HCT116 (cell line): ENCODE measurements at regions not wholly inside any gene's neighbourhood (a gene's known extent, or its start where the extent isn't known, plus 50 kb on each side); places are given as distances from the start of the nearest gene placed in this dataset.

Experiments used
- ATAC-seq: fragments of 200-7000 bp; cut with Tn5 transposase; 2 replicates; pipeline ENCODE4 v1.9.1; 2020; ENCODE audit warnings: mild to moderate bottlenecking, moderate library complexity
- BruUV-seq: library from RNA; stranded (reverse); fragments of 400-500 nt; replicated peaks from 2 replicates; lab custom pipeline; 2021; lab: Mats Ljungman, UMichigan
- CTCF ChIA-PET: fragments of 300-600 bp; sonication (Branson Sonifier 250); formaldehyde crosslinking; loops from one replicate; lab custom pipeline; 2021; ENCODE audit warnings: antibody characterized with exemption; lab: Charles Lee
- POLR2A ChIA-PET: fragments of 300-600, 350-600 bp; sonication (Branson Sonifier 250); formaldehyde crosslinking; loops from one replicate; lab custom pipeline; 2021; ENCODE audit warnings: antibody characterized with exemption; lab: Charles Lee
- RAD21 ChIA-PET, 2 experiments: fragments of 300-600 bp; sonication (Branson Sonifier 250); formaldehyde crosslinking; loops; one replicate each; lab custom pipeline; 2023; ENCODE audit warnings: low total read pairs in 2 of 2; ENCODE audit not compliant: uncharacterized antibody in 2 of 2, unreplicated experiment in 2 of 2, low non-redundant PET in 1 of 2; lab: Charles Lee
- DNase-seq: peaks from one replicate; pipeline ENCODE4 v3.0.0-alpha.2; 2010; ENCODE audit warnings: low read depth, low spot score
- H2AFZ ChIP-seq: fragments of 200-600 bp; shearing (Covaris generic), sonication (generic); 2 replicates; pipeline ENCODE4 v1.6.1; 2017; ENCODE audit warnings: low read depth, mixed run types, mixed read lengths, antibody characterized with exemption, low read length; ENCODE audit not compliant: poor library complexity, severe bottlenecking
- H3K27ac ChIP-seq: 2 replicates; pipeline ENCODE4 v1.5.1; 2012; ENCODE audit warnings: low read depth, low read length
- H3K27me3 ChIP-seq: fragments of 200-600 bp; sonication (generic); 2 replicates; pipeline ENCODE4 v1.6.1; 2016; ENCODE audit warnings: mixed run types, low read length, mixed read lengths; ENCODE audit not compliant: insufficient read depth
- H3K36me3 ChIP-seq, 2 experiments: fragments of 200-500 bp in 1 of 2; fragments of 200-600 bp in 1 of 2; sonication (Bioruptor generic) in 1 of 2; sonication (generic) in 1 of 2; 2 replicates each; pipeline versions ENCODE4 v1.5.1 to v1.6.1; 2014 to 2016; ENCODE audit warnings: low read length in 2 of 2, inconsistent platforms in 1 of 2, mixed read lengths in 1 of 2, mixed run types in 1 of 2; ENCODE audit not compliant: insufficient read depth in 2 of 2, control insufficient read depth in 1 of 2
- H3K4me1 ChIP-seq, 2 experiments: fragments of 200-600 bp in 1 of 2; sonication (generic) in 1 of 2; 2 replicates each; pipeline versions ENCODE4 v1.5.1 to v1.6.1; 2012 to 2017; ENCODE audit warnings: low read length in 2 of 2, inconsistent platforms in 1 of 2, mild to moderate bottlenecking in 1 of 2, mixed read lengths in 1 of 2, mixed run types in 1 of 2, moderate library complexity in 1 of 2; ENCODE audit not compliant: insufficient read depth in 2 of 2, control insufficient read depth in 1 of 2
- H3K4me2 ChIP-seq: fragments of 200-600 bp; sonication (generic); 2 replicates; pipeline ENCODE4 v1.6.1; 2017; ENCODE audit warnings: mixed run types, low read length, mixed read lengths
- H3K4me3 ChIP-seq, 2 experiments: fragments of 200-600 bp in 1 of 2; sonication (generic) in 1 of 2; replicated peaks in 1 of 2; 2 replicates each; pipeline ENCODE4 v1.5.1; 2011 to 2016; ENCODE audit warnings: low read length in 2 of 2, control low read depth in 1 of 2, low read depth in 1 of 2, mild to moderate bottlenecking in 1 of 2, mixed read lengths in 1 of 2, mixed run types in 1 of 2
- H3K79me2 ChIP-seq: fragments of 200-600 bp; sonication (generic); 2 replicates; pipeline ENCODE4 v1.6.1; 2017; ENCODE audit warnings: mild to moderate bottlenecking, mixed run types, low read length, moderate library complexity, mixed read lengths; ENCODE audit not compliant: insufficient read depth
- H3K9ac ChIP-seq: fragments of 200-600 bp; sonication (generic); 2 replicates; pipeline ENCODE4 v1.6.1; 2016; ENCODE audit warnings: low read length, mixed read lengths
- H3K9me2 ChIP-seq: fragments of 200-600 bp; sonication (generic), shearing (Covaris generic); 2 replicates; pipeline ENCODE4 v1.6.1; 2017; ENCODE audit warnings: mixed run types, mild to moderate bottlenecking, moderate library complexity; ENCODE audit not compliant: insufficient read depth
- H3K9me3 ChIP-seq, 2 experiments: fragments of 200-500 bp in 1 of 2; fragments of 200-600 bp in 1 of 2; sonication (Bioruptor generic) in 1 of 2; sonication (generic) in 1 of 2; 2 replicates each; pipeline ENCODE4 v1.6.1; 2014 to 2017; ENCODE audit warnings: low read length in 2 of 2, mixed read lengths in 2 of 2, inconsistent platforms in 1 of 2, low read depth in 1 of 2, mild to moderate bottlenecking in 1 of 2, mixed run types in 1 of 2, moderate library complexity in 1 of 2; ENCODE audit not compliant: control insufficient read depth in 1 of 2, insufficient read depth in 1 of 2
- H4K20me1 ChIP-seq: fragments of 200-600 bp; sonication (generic), shearing (Covaris generic); 2 replicates; pipeline ENCODE4 v1.6.1; 2017; ENCODE audit warnings: mixed run types, mild to moderate bottlenecking, moderate library complexity; ENCODE audit not compliant: insufficient read depth
- ATF3 ChIP-seq: IDR thresholded peaks from 2 replicates; pipeline ENCODE4 v1.6.1; 2012
- CBX3 ChIP-seq: IDR thresholded peaks from 2 replicates; pipeline ENCODE4 v1.6.1; 2012; ENCODE audit warnings: low read depth
- CEBPB ChIP-seq: IDR thresholded peaks from 2 replicates; pipeline ENCODE4 v1.6.1; 2012; ENCODE audit warnings: low read depth
- CTCF ChIP-seq, 3 experiments: fragments of 200-600 bp in 1 of 3; sonication (generic) in 1 of 3; IDR thresholded peaks in 2 of 3; conservative IDR thresholded peaks in 1 of 3; 2 replicates each; pipeline ENCODE4 v1.5.1; 2012 to 2017; ENCODE audit warnings: low read depth in 2 of 3, low read length in 2 of 3, antibody characterized with exemption in 1 of 3, borderline replicate concordance in 1 of 3, control low read depth in 1 of 3, mild to moderate bottlenecking in 1 of 3, mixed read lengths in 1 of 3, mixed run types in 1 of 3, moderate library complexity in 1 of 3; ENCODE audit not compliant: insufficient read depth in 1 of 3
- EGR1 ChIP-seq: IDR thresholded peaks from 2 replicates; pipeline ENCODE4 v1.6.1; 2012; ENCODE audit warnings: low read depth
- ELF1 ChIP-seq: IDR thresholded peaks from 2 replicates; pipeline ENCODE4 v1.6.1; 2012; ENCODE audit warnings: low read depth, borderline replicate concordance
- EZH2 ChIP-seq: fragments of 200-600 bp; sonication (generic); IDR thresholded peaks from 2 replicates; pipeline ENCODE4 v1.6.1; 2017; ENCODE audit warnings: antibody characterized with exemption, mixed run types
- EZH2phosphoT487 ChIP-seq: fragments of 200-600 bp; IDR thresholded peaks from 2 replicates; pipeline ENCODE4 v1.6.1; 2018; ENCODE audit warnings: antibody characterized with exemption, borderline replicate concordance
- POLR2A ChIP-seq: IDR thresholded peaks from 2 replicates; pipeline ENCODE4 v1.7.0; 2011; ENCODE audit warnings: borderline replicate concordance; ENCODE audit not compliant: insufficient read depth, insufficient read length; ENCODE audit errors: extremely low read depth
- POLR2AphosphoS5 ChIP-seq: IDR thresholded peaks from 2 replicates; pipeline ENCODE4 v1.6.1; 2011; ENCODE audit warnings: mild to moderate bottlenecking, low read depth, low read length, moderate library complexity
- RAD21 ChIP-seq: IDR thresholded peaks from 2 replicates; pipeline ENCODE4 v1.6.1; 2012; ENCODE audit warnings: low read depth, mild to moderate bottlenecking
- REST ChIP-seq: IDR thresholded peaks from 2 replicates; pipeline ENCODE4 v1.6.1; 2012; ENCODE audit warnings: low read depth
- SIN3A ChIP-seq: IDR thresholded peaks from 2 replicates; pipeline ENCODE4 v1.6.1; 2012; ENCODE audit warnings: low read depth
- SRF ChIP-seq: IDR thresholded peaks from 2 replicates; pipeline ENCODE4 v1.6.1; 2012; ENCODE audit warnings: low read depth
- TCF7L2 ChIP-seq: IDR thresholded peaks from 2 replicates; pipeline ENCODE4 v1.7.0; 2011; ENCODE audit warnings: borderline replicate concordance, inconsistent platforms; ENCODE audit not compliant: insufficient read depth, insufficient read length; ENCODE audit errors: extremely low read depth
- YY1 ChIP-seq: IDR thresholded peaks from 2 replicates; pipeline ENCODE4 v1.6.1; 2011; ENCODE audit warnings: low read length, low read depth, moderate library complexity, mild to moderate bottlenecking; ENCODE audit not compliant: insufficient replicate concordance; ENCODE audit errors: extremely low read depth
- ZBTB33 ChIP-seq: IDR thresholded peaks from 2 replicates; pipeline ENCODE4 v1.6.1; 2011; ENCODE audit warnings: mild to moderate bottlenecking, low read length, moderate library complexity; ENCODE audit not compliant: insufficient replicate concordance; ENCODE audit errors: extremely low read depth
- ZFX ChIP-seq: fragments of 450-650 bp; IDR thresholded peaks from 2 replicates; pipeline ENCODE4 v1.6.1; 2017
- intact Hi-C: fragments of 100-400 bp; cut with micrococcal nuclease; formaldehyde crosslinking; loops from 2 replicates; pipeline ENCODE4 v1.10.0; 2022

GRCh38 chr3:33926998-33927605 is 128.7 kb downstream of the PDCD6IP start:
- no TSS peak for BruUV-seq
- ChIA-PET RAD21 (no interaction called here), CTCF (no interaction called here), POLR2A (no interaction called here)
- H3K27ac ChIP-seq: no peak overlapping the region
- H3K4me2 ChIP-seq: no peak overlapping the region
- H3K36me3 ChIP-seq: no peaks in the 10 kb centered on the region
- no peaks in the 10 kb centered on the region for H3K9me3 ChIP-seq
- no peaks in the 10 kb centered on the region for H3K4me1 ChIP-seq
- H2AFZ ChIP-seq: no peak overlapping the region
- TF ChIP-seq REST (no peak), SRF (no peak), ATF3 (no peak), TCF7L2 (no peak), RAD21 (no peak), EGR1 (no peak), CEBPB (no peak), YY1 (no peak), ELF1 (no peak), EZH2phosphoT487 (no peak), POLR2A (no peak), POLR2AphosphoS5 (no peak), CTCF (IDR thresholded peaks at IDR 0.05 in 2 of 3, conservative IDR thresholded peaks at IDR 0.05 in 1 of 3; ENCODE audit: borderline replicate concordance in 1 of 3, insufficient read depth in 1 of 3, low read depth in 2 of 3, low read length in 2 of 3) (no peak), ZFX (no peak), SIN3A (no peak), ZBTB33 (no peak), CBX3 (no peak), EZH2 (no peak)
- H3K79me2 ChIP-seq: no peaks in the 10 kb centered on the region
- intact Hi-C loops: no loop called here
- ATAC-seq (no peak), DNase-seq (no peak)
- no peaks in the 10 kb centered on the region for H4K20me1 ChIP-seq
- no peak overlapping the region for H3K4me3 ChIP-seq
- H3K9ac ChIP-seq: no peak overlapping the region
- no peaks in the 10 kb centered on the region for H3K9me2 ChIP-seq
- H3K27me3 ChIP-seq: peaks cover 41% of the 10 kb centered on the region
